DND-41 (cell line): ENCODE measurements at regions not wholly inside any gene's neighbourhood (a gene's known extent, or its start where the extent isn't known, plus 50 kb on each side); places are given as distances from the start of the nearest gene placed in this dataset.

Experiments used
- CTCF ChIP-seq: IDR thresholded peaks from 2 replicates; pipeline ENCODE4 v1.5.1; 2012; ENCODE audit warnings: borderline replicate concordance, low read length, moderate library complexity, mild to moderate bottlenecking; ENCODE audit not compliant: poor library complexity, severe bottlenecking; ENCODE audit errors: extremely low read depth
- EZH2 ChIP-seq: IDR thresholded peaks from 3 replicates; pipeline ENCODE4 v1.6.1; 2012; ENCODE audit warnings: borderline replicate concordance, low read depth, mild to moderate bottlenecking, moderate library complexity, low read length, inconsistent platforms; ENCODE audit not compliant: severe bottlenecking

- TF ChIP-seq CTCF (peak; percentile 63), EZH2 (no peak)
Observed at GRCh38 chr20:60993433-60994044, 258.5 kb upstream of the CDH4 start.
